HepG2 (cell line): ENCODE measurements at regions not wholly inside any gene's neighbourhood (a gene's known extent, or its start where the extent isn't known, plus 50 kb on each side); places are given as distances from the start of the nearest gene placed in this dataset.

Source experiments
- ARNT2 ChIP-seq: sonication (generic); formaldehyde crosslinking; IDR thresholded peaks from 2 replicates; pipeline ENCODE4 v1.8.0; 2022; ENCODE audit warnings: mild to moderate bottlenecking, low read depth, missing genetic modification reagents, moderate library complexity
- ARNTL ChIP-seq: sonication (generic); formaldehyde crosslinking; IDR thresholded peaks from 2 replicates; pipeline ENCODE4 v1.4.0; 2020; ENCODE audit warnings: mild to moderate bottlenecking, missing genetic modification reagents
- ASH2L ChIP-seq: fragments of 300-600, 200-600 bp; sonication (generic); IDR thresholded peaks from 2 replicates; pipeline ENCODE4 v1.7.0; 2017; ENCODE audit warnings: low read depth, mild to moderate bottlenecking, moderate library complexity, mixed read lengths, low read length; ENCODE audit not compliant: insufficient read length
- CEBPB ChIP-seq: IDR thresholded peaks from 2 replicates; pipeline ENCODE4 v1.6.1; 2011; ENCODE audit warnings: low read depth, low read length, improper control_type of control experiment, borderline replicate concordance
- LCORL ChIP-seq, 2 experiments: fragments of 450-650 bp in 1 of 2; sonication (generic) in 1 of 2; formaldehyde crosslinking in 1 of 2; IDR thresholded peaks; 2 replicates each; pipeline versions ENCODE4 v1.5.0 to v1.6.1; 2017 to 2020; ENCODE audit warnings: antibody characterized with exemption in 1 of 2, missing genetic modification reagents in 1 of 2
- NR2F1 ChIP-seq, 2 experiments: fragments of 450-650 bp in 1 of 2; formaldehyde crosslinking in 1 of 2; IDR thresholded peaks; 2 replicates each; pipeline versions ENCODE4 v1.5.0 to v1.6.1; 2016 to 2020; ENCODE audit warnings: mild to moderate bottlenecking in 1 of 2, missing compliant biosample characterization in 1 of 2, missing genetic modification reagents in 1 of 2, moderate library complexity in 1 of 2
- NR2F2 ChIP-seq: IDR thresholded peaks from 2 replicates; pipeline ENCODE4 v1.6.1; 2012; ENCODE audit warnings: low read depth, inconsistent platforms, borderline replicate concordance
- RBFOX2 ChIP-seq: fragments of 200-400 bp; formaldehyde crosslinking; IDR thresholded peaks from 2 replicates; pipeline ENCODE4 v1.6.1; 2017; ENCODE audit warnings: low read depth, mild to moderate bottlenecking, low read length
- SPEN ChIP-seq: sonication (generic); formaldehyde crosslinking; IDR thresholded peaks from 2 replicates; pipeline ENCODE4 v1.5.1; 2020; ENCODE audit warnings: low read depth, mild to moderate bottlenecking, missing genetic modification reagents
- TOPORS ChIP-seq: sonication (generic); formaldehyde crosslinking; IDR thresholded peaks from 2 replicates; pipeline ENCODE4 v1.8.0; 2023; ENCODE audit warnings: mild to moderate bottlenecking, missing genetic modification reagents
- ZNF138 ChIP-seq: sonication (generic); formaldehyde crosslinking; IDR thresholded peaks from 2 replicates; pipeline ENCODE4 v1.5.0; 2020; ENCODE audit warnings: mild to moderate bottlenecking, low read depth, missing genetic modification reagents
- ZNF234 ChIP-seq: sonication (generic); formaldehyde crosslinking; conservative IDR thresholded peaks from 2 replicates; pipeline ENCODE4 v1.5.1; 2020; ENCODE audit warnings: mild to moderate bottlenecking, missing genetic modification reagents
- ZNF431 ChIP-seq: sonication (generic); formaldehyde crosslinking; IDR thresholded peaks from 2 replicates; pipeline ENCODE4 v1.9.0; 2022; ENCODE audit warnings: missing genetic modification reagents, low read depth, mild to moderate bottlenecking, borderline replicate concordance
- ZNF766 ChIP-seq: sonication (generic); formaldehyde crosslinking; IDR thresholded peaks from 2 replicates; pipeline ENCODE4 v1.5.0; 2020; ENCODE audit warnings: missing genetic modification reagents, borderline replicate concordance
- ZNF788 ChIP-seq: sonication (generic); formaldehyde crosslinking; IDR thresholded peaks from 2 replicates; pipeline ENCODE4 v1.5.0; 2020; ENCODE audit warnings: mild to moderate bottlenecking, missing genetic modification reagents, borderline replicate concordance
- ZNF878 ChIP-seq: sonication (generic); formaldehyde crosslinking; IDR thresholded peaks from 2 replicates; pipeline ENCODE4 v1.8.1; 2023; ENCODE audit warnings: mild to moderate bottlenecking, missing genetic modification reagents, moderate library complexity
- ZSCAN9 ChIP-seq: IDR thresholded peaks from 2 replicates; pipeline ENCODE4 v1.6.1; 2016; ENCODE audit warnings: borderline replicate concordance
- TF ChIP-seq, protein P1 (sequence below): sonication (generic); formaldehyde crosslinking; conservative IDR thresholded peaks from 2 replicates; pipeline ENCODE4 v1.4.0; 2020; ENCODE audit warnings: missing genetic modification reagents
- TF ChIP-seq, protein P2 (sequence below): sonication (generic); formaldehyde crosslinking; IDR thresholded peaks from 2 replicates; pipeline ENCODE4 v1.5.1; 2020; ENCODE audit warnings: missing genetic modification reagents, mild to moderate bottlenecking, borderline replicate concordance
- TF ChIP-seq, protein P3 (sequence below): sonication (generic); formaldehyde crosslinking; conservative IDR thresholded peaks from 2 replicates; pipeline ENCODE4 v1.4.0; 2020; ENCODE audit warnings: mild to moderate bottlenecking, missing genetic modification reagents, moderate library complexity
- TF ChIP-seq, protein P4 (sequence below): IDR thresholded peaks from 2 replicates; pipeline ENCODE4 v1.6.1; 2016; ENCODE audit warnings: control low read depth

DNA sequence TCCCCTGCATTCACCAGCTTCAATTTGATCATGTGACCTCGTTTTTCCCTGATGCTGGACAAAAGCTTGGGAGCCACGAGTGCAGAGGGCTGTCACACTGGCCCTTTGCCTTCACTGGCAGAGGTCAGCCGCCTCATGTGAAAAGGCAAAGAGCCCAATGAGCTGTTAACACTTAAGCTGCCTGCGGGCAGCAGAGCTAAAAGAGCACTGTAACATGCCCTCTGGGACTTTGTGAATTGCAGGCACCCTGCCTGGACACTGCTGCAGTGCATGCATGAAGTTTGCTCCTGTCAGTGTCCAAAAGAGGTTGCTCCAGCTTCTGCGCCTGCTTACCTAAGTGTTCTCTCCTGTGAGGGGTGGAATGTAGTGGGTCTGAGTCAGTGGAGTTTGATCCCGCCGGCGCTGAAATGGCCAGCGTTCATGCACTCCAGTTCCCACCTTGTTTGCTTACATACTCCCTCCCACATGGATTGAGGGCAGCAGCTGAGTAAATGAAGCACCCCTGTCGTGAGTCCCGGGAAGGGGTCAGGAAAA is 193.7 kb downstream of the RFC3 start (continued):
- TF ChIP-seq ASH2L (peak; percentile 74), CEBPB (peak; percentile 7; the same call in 1 of the 2 replicates), ZNF138 (CRISPR knock-in tag) (0 out of 2 replicates have a peak, but pooled peaks have one; percentile 42), ARNTL (CRISPR knock-in tag) (0 out of 2 replicates have a peak, but pooled peaks have one; percentile 35), ZNF431 (CRISPR knock-in tag) (no peak; the same call in 1 of the 2 replicates), NR2F1 (CRISPR knock-in tag; IDR thresholded peaks at IDR 0.05) (peak in 1 of 2 experiments; percentile 17; a peak in 1 of 4 replicates), ZNF234 (CRISPR knock-in tag) (no peak), TOPORS (peak; percentile 64), ZNF766 (CRISPR knock-in tag) (peak; percentile 37; the same call in 1 of the 2 replicates), NR2F2 (peak; percentile 40; the same call in 1 of the 2 replicates), ZNF788 (CRISPR knock-in tag) (peak; percentile 71; the same call in 1 of the 2 replicates), ZSCAN9 (CRISPR knock-in tag) (no peak), SPEN (CRISPR knock-in tag) (no peak), RBFOX2 (no peak), LCORL (IDR thresholded peaks at IDR 0.05) (no peak), LCORL (CRISPR knock-in tag; IDR thresholded peaks at IDR 0.05) (peak; percentile 89), ARNT2 (CRISPR knock-in tag) (peak; percentile 67), ZNF878 (CRISPR knock-in tag) (peak; percentile 78; the same call in 1 of the 2 replicates)
- TF ChIP-seq, protein P1, sequence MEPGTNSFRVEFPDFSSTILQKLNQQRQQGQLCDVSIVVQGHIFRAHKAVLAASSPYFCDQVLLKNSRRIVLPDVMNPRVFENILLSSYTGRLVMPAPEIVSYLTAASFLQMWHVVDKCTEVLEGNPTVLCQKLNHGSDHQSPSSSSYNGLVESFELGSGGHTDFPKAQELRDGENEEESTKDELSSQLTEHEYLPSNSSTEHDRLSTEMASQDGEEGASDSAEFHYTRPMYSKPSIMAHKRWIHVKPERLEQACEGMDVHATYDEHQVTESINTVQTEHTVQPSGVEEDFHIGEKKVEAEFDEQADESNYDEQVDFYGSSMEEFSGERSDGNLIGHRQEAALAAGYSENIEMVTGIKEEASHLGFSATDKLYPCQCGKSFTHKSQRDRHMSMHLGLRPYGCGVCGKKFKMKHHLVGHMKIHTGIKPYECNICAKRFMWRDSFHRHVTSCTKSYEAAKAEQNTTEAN (CRISPR knock-in tag), result no peak
- TF ChIP-seq, protein P2, sequence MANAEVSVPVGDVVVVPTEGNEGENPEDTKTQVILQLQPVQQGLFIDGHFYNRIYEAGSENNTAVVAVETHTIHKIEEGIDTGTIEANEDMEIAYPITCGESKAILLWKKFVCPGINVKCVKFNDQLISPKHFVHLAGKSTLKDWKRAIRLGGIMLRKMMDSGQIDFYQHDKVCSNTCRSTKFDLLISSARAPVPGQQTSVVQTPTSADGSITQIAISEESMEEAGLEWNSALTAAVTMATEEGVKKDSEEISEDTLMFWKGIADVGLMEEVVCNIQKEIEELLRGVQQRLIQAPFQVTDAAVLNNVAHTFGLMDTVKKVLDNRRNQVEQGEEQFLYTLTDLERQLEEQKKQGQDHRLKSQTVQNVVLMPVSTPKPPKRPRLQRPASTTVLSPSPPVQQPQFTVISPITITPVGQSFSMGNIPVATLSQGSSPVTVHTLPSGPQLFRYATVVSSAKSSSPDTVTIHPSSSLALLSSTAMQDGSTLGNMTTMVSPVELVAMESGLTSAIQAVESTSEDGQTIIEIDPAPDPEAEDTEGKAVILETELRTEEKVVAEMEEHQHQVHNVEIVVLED (CRISPR knock-in tag), result no peak
- TF ChIP-seq, protein P3, sequence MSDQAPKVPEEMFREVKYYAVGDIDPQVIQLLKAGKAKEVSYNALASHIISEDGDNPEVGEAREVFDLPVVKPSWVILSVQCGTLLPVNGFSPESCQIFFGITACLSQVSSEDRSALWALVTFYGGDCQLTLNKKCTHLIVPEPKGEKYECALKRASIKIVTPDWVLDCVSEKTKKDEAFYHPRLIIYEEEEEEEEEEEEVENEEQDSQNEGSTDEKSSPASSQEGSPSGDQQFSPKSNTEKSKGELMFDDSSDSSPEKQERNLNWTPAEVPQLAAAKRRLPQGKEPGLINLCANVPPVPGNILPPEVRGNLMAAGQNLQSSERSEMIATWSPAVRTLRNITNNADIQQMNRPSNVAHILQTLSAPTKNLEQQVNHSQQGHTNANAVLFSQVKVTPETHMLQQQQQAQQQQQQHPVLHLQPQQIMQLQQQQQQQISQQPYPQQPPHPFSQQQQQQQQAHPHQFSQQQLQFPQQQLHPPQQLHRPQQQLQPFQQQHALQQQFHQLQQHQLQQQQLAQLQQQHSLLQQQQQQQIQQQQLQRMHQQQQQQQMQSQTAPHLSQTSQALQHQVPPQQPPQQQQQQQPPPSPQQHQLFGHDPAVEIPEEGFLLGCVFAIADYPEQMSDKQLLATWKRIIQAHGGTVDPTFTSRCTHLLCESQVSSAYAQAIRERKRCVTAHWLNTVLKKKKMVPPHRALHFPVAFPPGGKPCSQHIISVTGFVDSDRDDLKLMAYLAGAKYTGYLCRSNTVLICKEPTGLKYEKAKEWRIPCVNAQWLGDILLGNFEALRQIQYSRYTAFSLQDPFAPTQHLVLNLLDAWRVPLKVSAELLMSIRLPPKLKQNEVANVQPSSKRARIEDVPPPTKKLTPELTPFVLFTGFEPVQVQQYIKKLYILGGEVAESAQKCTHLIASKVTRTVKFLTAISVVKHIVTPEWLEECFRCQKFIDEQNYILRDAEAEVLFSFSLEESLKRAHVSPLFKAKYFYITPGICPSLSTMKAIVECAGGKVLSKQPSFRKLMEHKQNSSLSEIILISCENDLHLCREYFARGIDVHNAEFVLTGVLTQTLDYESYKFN, result peak; percentile 91
- TF ChIP-seq, protein P4, sequence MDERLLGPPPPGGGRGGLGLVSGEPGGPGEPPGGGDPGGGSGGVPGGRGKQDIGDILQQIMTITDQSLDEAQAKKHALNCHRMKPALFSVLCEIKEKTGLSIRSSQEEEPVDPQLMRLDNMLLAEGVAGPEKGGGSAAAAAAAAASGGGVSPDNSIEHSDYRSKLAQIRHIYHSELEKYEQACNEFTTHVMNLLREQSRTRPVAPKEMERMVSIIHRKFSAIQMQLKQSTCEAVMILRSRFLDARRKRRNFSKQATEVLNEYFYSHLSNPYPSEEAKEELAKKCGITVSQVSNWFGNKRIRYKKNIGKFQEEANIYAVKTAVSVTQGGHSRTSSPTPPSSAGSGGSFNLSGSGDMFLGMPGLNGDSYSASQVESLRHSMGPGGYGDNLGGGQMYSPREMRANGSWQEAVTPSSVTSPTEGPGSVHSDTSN (CRISPR knock-in tag), result no peak
